HAP-1 (cell line): ENCODE measurements at regions not wholly inside any gene's neighbourhood (a gene's known extent, or its start where the extent isn't known, plus 50 kb on each side); places are given as distances from the start of the nearest gene placed in this dataset.
"Not testable (repeated sequence)": the region's sequence is repeated elsewhere in the genome, so short reads cannot be mapped to it uniquely, and the experiment has no call there.

Experiments
- DNase-seq, 2 experiments: peaks; one replicate each; pipeline ENCODE4 v3.0.0-alpha.2; 2016 to 2020; ENCODE audit warnings: low spot score in 2 of 2
- H3K27me3 ChIP-seq: fragments of 250-450 bp; sonication (Bioruptor Pico); 2 replicates; pipeline ENCODE4 v1.5.1; 2020; ENCODE audit warnings: low read depth, mild to moderate bottlenecking, moderate library complexity
- H3K36me3 ChIP-seq: fragments of 250-450 bp; sonication (Bioruptor Pico); replicated peaks from 2 replicates; pipeline ENCODE4 v1.5.1; 2020; ENCODE audit warnings: mild to moderate bottlenecking
- H3K4me1 ChIP-seq: fragments of 250-450 bp; sonication (Bioruptor Pico); 2 replicates; pipeline ENCODE4 v1.5.1; 2020; ENCODE audit warnings: mild to moderate bottlenecking
- H3K4me3 ChIP-seq: fragments of 250-450 bp; sonication (Bioruptor Pico); 2 replicates; pipeline ENCODE4 v1.5.1; 2020; ENCODE audit warnings: mild to moderate bottlenecking, moderate library complexity
- H3K9me3 ChIP-seq: fragments of 250-450 bp; sonication (Bioruptor Pico); 2 replicates; pipeline ENCODE4 v1.5.1; 2020; ENCODE audit warnings: mild to moderate bottlenecking, moderate library complexity
- in situ Hi-C: fragments of 300-500 bp; cut with MboI; formaldehyde crosslinking; loops from 3 replicates; pipeline ENCODE4 v1.14.3; 2020; ENCODE audit warnings: low sequenced_read_pairs, inconsistent platforms, mixed read lengths

DNA sequence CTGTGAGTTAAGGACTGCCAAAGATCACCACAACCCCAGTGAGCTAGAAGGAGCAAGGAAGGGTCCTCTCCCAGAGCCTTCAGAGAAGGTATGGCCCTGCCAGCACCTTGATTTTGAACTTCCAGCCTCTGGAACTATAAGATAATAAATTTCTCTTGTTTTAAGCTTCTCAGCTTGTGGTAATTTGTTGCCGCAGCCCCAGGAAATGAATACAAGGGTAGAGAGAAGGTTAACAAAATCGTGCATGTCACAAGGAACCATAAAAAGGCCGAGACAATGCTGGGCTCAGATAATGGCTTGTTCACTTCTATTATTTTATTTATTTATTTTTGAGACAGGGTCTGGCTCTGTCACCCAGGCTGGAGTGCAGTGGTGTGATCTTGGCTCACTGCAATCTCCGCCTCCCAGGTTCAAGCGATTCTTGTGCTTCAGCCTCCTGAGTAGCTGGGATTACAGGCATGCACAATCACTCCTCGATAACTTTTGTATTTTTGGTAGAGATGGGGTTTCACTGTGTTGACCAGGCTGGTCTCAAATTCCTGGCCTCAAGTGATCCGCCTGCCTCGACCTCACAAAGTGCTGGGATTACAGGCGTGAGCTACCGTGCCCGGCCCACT, 71.5 kb downstream of the WSB1 start:
- in situ Hi-C loops, result loop anchor here (25.0 kb wide), 1 partner anchor 422 kb away; no protein-coding TSS in a partner anchor

GRCh38 chr17:27366437-27366836, 72.5 kb downstream of the WSB1 start:
- no peak for DNase-seq
- H3K27me3 ChIP-seq, result no peaks in the 10 kb centered on the region
- H3K4me3 ChIP-seq, result no peak overlapping the region
- no peaks in the 10 kb centered on the region for H3K36me3 ChIP-seq
- in situ Hi-C loops, result loop anchor here (25.0 kb wide), 1 partner anchor 421 kb away; no protein-coding TSS in a partner anchor
- H3K9me3 ChIP-seq, result peaks cover 6% of the 10 kb centered on the region; the same call in 1 of the 2 replicates
- no peaks in the 10 kb centered on the region for H3K4me1 ChIP-seq

More for the DNA sequence above, 71.5 kb downstream of the WSB1 start:
- not testable (repeated sequence) for H3K9me3 ChIP-seq, H3K36me3 ChIP-seq, H3K4me1 ChIP-seq, H3K27me3 ChIP-seq, DNase-seq, H3K4me3 ChIP-seq

- in situ Hi-C loops, result loop anchor here (25.0 kb wide), 1 partner anchor 420 kb away; no protein-coding TSS in a partner anchor
- H3K36me3 ChIP-seq, result no peaks in the 10 kb centered on the region
- DNase-seq, result no peak
Measured at GRCh38 chr17:27367121-27367981, 73.4 kb downstream of the WSB1 start.

DNA sequence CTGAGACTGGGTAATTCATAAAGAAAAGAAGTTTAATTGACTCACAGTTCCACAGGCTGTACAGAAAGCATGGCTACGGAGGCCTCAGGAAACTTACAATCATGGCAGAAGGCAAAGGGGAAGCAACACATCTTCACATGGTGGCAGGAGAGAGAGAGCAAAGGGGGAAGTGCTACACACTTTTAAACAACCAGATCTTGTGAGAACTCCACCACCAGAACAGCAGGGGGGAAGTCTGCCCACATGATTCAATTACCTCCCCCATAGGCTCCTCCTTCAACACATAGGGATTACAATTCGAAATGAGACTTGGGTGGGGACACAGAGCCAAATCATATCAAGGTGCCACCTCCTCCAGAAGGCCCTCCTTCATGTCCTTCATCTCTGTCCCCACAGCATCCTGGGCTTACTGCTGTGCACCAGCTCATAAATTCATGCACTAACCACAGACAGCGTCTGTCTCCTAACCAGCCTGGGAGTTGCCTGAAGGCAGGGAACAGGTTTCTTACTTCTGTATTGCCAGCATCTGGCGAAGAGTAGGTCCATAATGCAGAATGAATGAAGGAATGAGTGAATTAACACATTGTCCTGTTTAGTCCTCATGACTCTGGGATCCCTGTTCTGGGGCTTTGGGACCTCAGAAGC, 74.4 kb downstream of the WSB1 start:
- in situ Hi-C loops, result loop anchor here (25.0 kb wide), 1 partner anchor 419 kb away; no protein-coding TSS in a partner anchor
- H3K27me3 ChIP-seq, result no peaks in the 10 kb centered on the region

More at GRCh38 chr17:27367121-27367981, 73.4 kb downstream of the WSB1 start:
- peaks cover 13% of the 10 kb centered on the region; the same call in 1 of the 2 replicates for H3K9me3 ChIP-seq
- no peaks in the 10 kb centered on the region for H3K27me3 ChIP-seq
- H3K4me1 ChIP-seq, result no peaks in the 10 kb centered on the region; the same call in 1 of the 2 replicates
- no peak overlapping the region for H3K4me3 ChIP-seq

DNA sequence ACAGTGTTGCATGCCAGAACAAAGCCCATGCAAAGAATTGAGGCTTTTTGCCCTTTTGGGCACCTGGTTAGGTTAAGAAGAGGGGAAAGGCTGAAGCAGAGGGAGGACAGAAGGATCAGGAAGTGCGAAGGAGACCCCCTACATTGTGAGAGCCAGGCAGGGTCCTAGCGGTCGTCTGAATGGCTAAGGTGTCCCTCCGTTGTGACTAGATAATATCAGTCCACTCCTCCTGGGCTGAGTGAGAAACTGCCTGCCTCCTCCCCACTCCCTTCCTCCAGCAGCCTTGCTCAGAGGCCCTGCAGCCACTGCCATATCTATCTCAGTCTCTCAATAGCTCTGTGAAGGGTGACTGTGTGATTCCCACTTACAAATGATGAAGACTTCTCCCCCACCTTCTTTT, 75.1 kb downstream of the WSB1 start:
- peak in 1 of 2 experiments; percentile 5 for DNase-seq

More for the DNA sequence above, 74.4 kb downstream of the WSB1 start:
- no peaks in the 10 kb centered on the region; the same call in 1 of the 2 replicates for H3K4me1 ChIP-seq
- H3K4me3 ChIP-seq, result no peak overlapping the region
- peaks cover 21% of the 10 kb centered on the region for H3K9me3 ChIP-seq
- DNase-seq, result no peak
- H3K36me3 ChIP-seq, result no peaks in the 10 kb centered on the region

DNA sequence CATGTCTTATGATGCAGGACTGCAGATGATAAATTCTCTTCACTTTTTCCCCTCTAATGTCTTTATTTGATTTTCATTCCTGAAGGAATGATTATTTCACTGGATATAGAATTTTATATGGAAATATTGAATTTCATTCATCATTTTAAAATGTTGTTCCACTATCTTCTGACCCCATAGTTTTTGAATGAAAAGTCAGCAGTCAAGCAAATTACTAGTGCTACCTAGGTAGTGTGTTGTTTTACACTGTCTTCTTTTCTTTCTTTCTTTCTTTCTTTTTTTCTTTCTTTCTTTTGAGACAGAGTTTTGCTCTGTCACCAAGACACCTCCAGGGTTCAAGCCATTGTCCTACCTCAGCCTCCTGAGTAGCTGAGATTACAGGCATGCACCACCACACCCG, 76.9 kb downstream of the WSB1 start:
- H3K4me1 ChIP-seq, result no peaks in the 10 kb centered on the region; the same call in 1 of the 2 replicates
- no peak for DNase-seq
- H3K4me3 ChIP-seq, result no peak overlapping the region
- peaks cover 25% of the 10 kb centered on the region for H3K9me3 ChIP-seq
- in situ Hi-C loops, result loop anchor here (25.0 kb wide), 1 partner anchor 417 kb away; no protein-coding TSS in a partner anchor
- no peaks in the 10 kb centered on the region for H3K36me3 ChIP-seq
- no peaks in the 10 kb centered on the region for H3K27me3 ChIP-seq

More for the DNA sequence above, 75.1 kb downstream of the WSB1 start:
- peaks cover 25% of the 10 kb centered on the region for H3K9me3 ChIP-seq
- in situ Hi-C loops, result loop anchor here (25.0 kb wide), 1 partner anchor 418 kb away; no protein-coding TSS in a partner anchor
- no peaks in the 10 kb centered on the region for H3K36me3 ChIP-seq
- no peaks in the 10 kb centered on the region for H3K27me3 ChIP-seq
- H3K4me3 ChIP-seq, result no peak overlapping the region
- no peaks in the 10 kb centered on the region; the same call in 1 of the 2 replicates for H3K4me1 ChIP-seq

DNA sequence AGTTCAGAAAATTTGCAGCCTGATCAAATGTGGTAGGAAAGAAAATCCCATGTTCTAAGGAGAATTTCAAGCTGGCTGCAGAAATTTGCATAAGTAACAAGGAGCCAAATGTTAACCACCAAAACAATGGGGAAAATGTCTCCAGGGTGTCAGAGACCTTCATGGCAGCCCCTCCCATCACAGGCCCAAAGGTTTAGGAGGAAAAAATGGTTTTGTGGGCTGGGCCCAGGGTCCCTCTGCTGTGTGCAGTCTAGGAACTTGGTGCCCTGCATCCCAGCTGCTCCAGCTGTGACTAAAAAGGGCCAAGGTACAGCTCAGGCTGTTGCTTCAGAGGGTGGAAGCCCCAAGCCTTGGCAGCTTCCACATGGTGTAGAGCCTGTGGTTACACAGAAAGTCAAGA, 79.8 kb downstream of the WSB1 start:
- H3K4me3 ChIP-seq, H3K27me3 ChIP-seq, H3K4me1 ChIP-seq, H3K36me3 ChIP-seq, DNase-seq: not testable (repeated sequence)
- in situ Hi-C loops, result loop anchor here (25.0 kb wide), 1 partner anchor 414 kb away; no protein-coding TSS in a partner anchor
- H3K9me3 ChIP-seq, result peaks cover 25% of the 10 kb centered on the region

DNA sequence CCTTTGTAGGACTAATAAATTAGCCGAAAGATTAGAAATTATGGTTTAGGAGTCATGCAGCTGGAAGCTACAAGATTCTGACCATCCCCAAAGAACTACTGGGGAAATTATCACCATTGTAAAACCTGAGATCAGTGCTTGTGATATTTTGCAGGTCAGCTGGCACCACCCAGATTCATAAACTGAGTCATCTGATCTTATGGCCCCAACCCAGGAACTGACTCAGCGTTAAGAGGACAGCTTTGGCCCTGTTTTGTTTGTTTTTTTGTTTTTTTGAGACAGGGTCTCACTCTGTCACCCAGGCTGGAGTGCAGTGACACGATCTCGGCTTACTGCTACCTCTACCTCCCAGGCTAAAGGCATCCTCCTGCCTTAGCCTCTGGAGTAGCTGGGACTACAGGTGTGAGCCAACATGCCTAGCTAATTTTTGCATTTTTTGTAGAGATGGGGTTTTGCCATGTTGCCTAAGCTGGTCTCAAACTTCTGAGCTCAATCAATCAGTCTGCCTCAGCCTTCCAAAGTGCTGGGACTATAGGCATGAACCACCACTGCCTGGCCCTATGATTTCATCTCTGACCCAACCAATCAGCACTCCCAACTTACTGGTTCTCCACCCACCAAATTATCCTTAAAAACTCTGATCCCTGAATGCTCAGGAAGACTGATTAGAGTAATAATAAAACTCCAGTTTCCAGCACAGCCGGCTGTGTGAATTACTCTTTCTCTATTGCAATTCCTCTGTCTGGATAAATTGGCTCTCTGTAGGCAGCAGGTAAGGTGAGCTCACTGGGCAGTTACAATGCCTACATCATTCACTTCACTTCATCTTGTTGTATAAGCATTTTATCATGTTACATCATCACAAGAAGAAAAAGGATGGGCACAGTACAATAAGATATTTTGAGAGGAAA, 79.4 kb upstream of the KSR1 start:
- peaks cover 14% of the 10 kb centered on the region for H3K9me3 ChIP-seq
- in situ Hi-C loops, result no loop called here
- no peaks in the 10 kb centered on the region for H3K36me3 ChIP-seq
- DNase-seq, result no peak
- peaks cover 7% of the 10 kb centered on the region; the same call in 1 of the 2 replicates for H3K4me1 ChIP-seq
- no peaks in the 10 kb centered on the region for H3K27me3 ChIP-seq
- no peak overlapping the region for H3K4me3 ChIP-seq

GRCh38 chr17:27378482-27379175, 77.6 kb upstream of the KSR1 start:
- Histone ChIP-seq H3K4me3 (no peak overlapping the region), H3K9me3 (peaks cover under 1% of the 10 kb centered on the region; the same call in 1 of the 2 replicates), H3K36me3 (no peaks in the 10 kb centered on the region), H3K4me1 (peaks cover 7% of the 10 kb centered on the region; the same call in 1 of the 2 replicates), H3K27me3 (no peaks in the 10 kb centered on the region)
- no peak for DNase-seq
- in situ Hi-C loops, result no loop called here

DNA sequence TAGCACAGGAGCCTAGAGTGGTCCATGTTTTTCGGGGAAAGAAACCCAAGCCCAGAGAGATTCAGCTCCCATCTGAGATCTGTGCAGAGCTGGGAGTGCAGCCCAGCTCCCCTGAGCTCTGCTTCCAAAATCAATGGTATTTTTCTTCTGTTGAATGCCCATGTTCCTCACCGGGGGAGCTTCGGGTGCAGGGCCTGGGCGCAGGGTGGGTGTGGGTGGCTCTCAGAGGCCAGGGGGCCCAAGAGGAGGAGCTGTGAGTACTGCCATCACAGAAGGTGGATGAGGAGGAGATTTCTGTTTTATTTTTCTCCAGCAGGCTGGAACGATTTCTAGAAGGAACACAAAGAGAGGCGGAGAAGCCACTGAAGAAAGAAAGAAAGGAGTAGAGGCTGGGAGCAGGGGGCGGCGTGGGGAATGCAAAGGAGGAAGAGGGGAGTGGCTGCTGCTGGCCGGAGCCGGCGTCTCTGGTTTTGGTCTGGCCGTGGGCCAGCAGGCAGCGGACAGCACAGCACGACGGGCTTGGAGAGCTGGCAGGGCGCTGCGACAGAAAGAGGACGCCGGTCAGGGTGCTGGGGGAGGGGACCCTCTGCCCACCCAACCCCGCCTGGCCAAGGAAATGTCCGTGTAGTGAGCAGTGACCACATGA, 76.2 kb upstream of the KSR1 start:
- Histone ChIP-seq H3K36me3 (no peaks in the 10 kb centered on the region), H3K9me3 (no peaks in the 10 kb centered on the region), H3K4me1 (peaks cover 7% of the 10 kb centered on the region; the same call in 1 of the 2 replicates), H3K4me3 (no peak overlapping the region), H3K27me3 (no peaks in the 10 kb centered on the region)
- peak; percentile 2 to 68 for DNase-seq
- in situ Hi-C loops, result no loop called here

DNA sequence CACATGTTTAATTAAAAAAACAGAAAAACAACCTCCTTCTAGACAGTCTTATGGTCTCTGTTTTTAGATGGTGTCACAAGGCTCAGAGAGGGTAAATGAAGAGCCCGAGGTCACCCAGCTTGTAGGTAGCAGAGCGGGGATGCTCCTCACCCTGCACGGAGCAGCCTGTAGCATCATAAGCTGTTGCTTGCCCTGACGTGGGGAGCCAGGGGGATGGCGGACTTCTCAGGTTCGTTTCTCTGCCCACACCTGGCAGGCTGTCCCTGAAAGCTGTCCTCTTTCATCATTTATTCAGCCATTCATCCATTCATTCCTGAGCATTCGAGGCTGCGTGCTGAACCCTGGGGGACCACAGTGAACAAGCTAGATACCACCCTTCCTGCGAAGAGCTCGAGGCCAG, 75.7 kb upstream of the KSR1 start:
- in situ Hi-C loops, result no loop called here
- DNase-seq, result no peak
- Histone ChIP-seq H3K4me1 (peaks cover 7% of the 10 kb centered on the region; the same call in 1 of the 2 replicates), H3K4me3 (no peak overlapping the region), H3K9me3 (no peaks in the 10 kb centered on the region), H3K36me3 (no peaks in the 10 kb centered on the region), H3K27me3 (no peaks in the 10 kb centered on the region)
